Tibial nerve (tissue), 3 donors: ENCODE measurements at regions not wholly inside any gene's neighbourhood (a gene's known extent, or its start where the extent isn't known, plus 50 kb on each side); places are given as distances from the start of the nearest gene placed in this dataset.

Source experiments
- CTCF ChIP-seq, 5 experiments: fragments of 200-600 bp in 3 of 5; fragments of 450-650 bp in 2 of 5; sonication (generic) in 3 of 5; IDR thresholded peaks; one replicate each; pipeline ENCODE4 v1.5.1; 2016 to 2019; ENCODE audit warnings: antibody characterized with exemption in 5 of 5, mild to moderate bottlenecking in 3 of 5, moderate library complexity in 2 of 5
- POLR2A ChIP-seq, 2 donors: fragments of 450-650 bp; IDR thresholded peaks; one replicate each; pipeline ENCODE4 v1.6.1; 2017; ENCODE audit warnings: antibody characterized with exemption in 2 of 2, mild to moderate bottlenecking in 2 of 2, moderate library complexity in 2 of 2

DNA sequence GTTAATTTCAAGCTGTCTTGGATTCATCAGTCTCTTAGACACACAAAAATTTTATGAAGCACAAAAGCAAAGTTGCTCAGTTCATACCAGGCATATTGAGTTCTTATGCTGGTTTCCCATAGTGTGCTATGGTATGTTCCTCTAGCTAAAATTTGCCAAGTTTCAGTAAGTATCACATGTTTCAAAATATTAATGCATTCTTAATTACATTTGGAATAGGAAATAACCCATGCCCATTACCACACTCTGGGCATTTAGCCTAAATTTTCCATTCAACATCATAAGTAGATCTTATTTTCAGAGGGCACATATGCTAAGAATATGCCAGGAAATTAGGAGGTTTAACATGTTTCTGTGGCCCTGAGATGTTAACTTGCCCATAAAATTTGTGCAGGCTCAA is 289.9 kb downstream of the SHOX2 start:
- TF ChIP-seq CTCF (IDR thresholded peaks at IDR 0.05) (no peak), POLR2A (IDR thresholded peaks at IDR 0.05) (no peak)
